OCI-LY7 (cell line): ENCODE measurements at regions not wholly inside any gene's neighbourhood (a gene's known extent, or its start where the extent isn't known, plus 50 kb on each side); places are given as distances from the start of the nearest gene placed in this dataset.

Source experiments
- BruUV-seq: library from RNA; stranded (reverse); fragments of 400-500 nt; replicated peaks from 2 replicates; lab custom pipeline; 2021; lab: Mats Ljungman, UMichigan
- CTCF ChIA-PET: fragments of 300-600 bp; sonication (Branson Sonifier 250); formaldehyde crosslinking; loops from one replicate; lab custom pipeline; 2022; ENCODE audit warnings: antibody characterized with exemption; ENCODE audit not compliant: unreplicated experiment; lab: Charles Lee
- POLR2A ChIA-PET: fragments of 300-600 bp; sonication (Branson Sonifier 250); formaldehyde crosslinking; loops from one replicate; lab custom pipeline; 2022; ENCODE audit warnings: antibody characterized with exemption; lab: Charles Lee
- DNase-seq: peaks from one replicate; pipeline ENCODE4 v3.0.0-alpha.2; 2015; ENCODE audit warnings: low spot score
- H2AFZ ChIP-seq: fragments of 200-600 bp; sonication (generic), shearing (Covaris generic); 2 replicates; pipeline ENCODE4 v1.6.1; 2014; ENCODE audit warnings: mild to moderate bottlenecking, antibody characterized with exemption, low read length, moderate library complexity
- H3K27ac ChIP-seq: fragments of 200-600 bp; sonication (generic); 2 replicates; pipeline ENCODE4 v1.5.1; 2014; ENCODE audit warnings: mixed run types, low read depth, mild to moderate bottlenecking, moderate library complexity, low read length, inconsistent platforms; ENCODE audit not compliant: poor library complexity, severe bottlenecking
- H3K36me3 ChIP-seq: fragments of 200-600 bp; sonication (generic); 2 replicates; pipeline ENCODE4 v1.6.1; 2014; ENCODE audit warnings: mild to moderate bottlenecking, antibody characterized with exemption, low read length, moderate library complexity, mixed read lengths; ENCODE audit not compliant: insufficient read depth
- H3K4me1 ChIP-seq: fragments of 200-600 bp; sonication (generic); 2 replicates; pipeline ENCODE4 v1.5.1; 2014; ENCODE audit warnings: mild to moderate bottlenecking, low read length; ENCODE audit not compliant: insufficient read depth, poor library complexity, severe bottlenecking
- H3K4me2 ChIP-seq: fragments of 200-600 bp; sonication (generic); 2 replicates; pipeline ENCODE4 v1.6.1; 2014; ENCODE audit warnings: mild to moderate bottlenecking, low read length
- H3K4me3 ChIP-seq: fragments of 200-600 bp; sonication (generic); 2 replicates; pipeline ENCODE4 v1.5.1; 2014; ENCODE audit warnings: mild to moderate bottlenecking, low read depth, low read length; ENCODE audit not compliant: poor library complexity, severe bottlenecking
- H3K79me2 ChIP-seq: fragments of 200-600 bp; sonication (generic); 2 replicates; pipeline ENCODE4 v1.6.1; 2016; ENCODE audit warnings: low read depth, mild to moderate bottlenecking, low read length, moderate library complexity, mixed read lengths; ENCODE audit not compliant: insufficient read depth
- H3K9me2 ChIP-seq: fragments of 200-600 bp; sonication (generic); 2 replicates; pipeline ENCODE4 v1.6.1; 2016; ENCODE audit warnings: mild to moderate bottlenecking, low read length, mixed read lengths; ENCODE audit not compliant: insufficient read depth
- H3K9me3 ChIP-seq: fragments of 200-600 bp; sonication (generic); 2 replicates; pipeline ENCODE4 v1.6.1; 2014; ENCODE audit warnings: mild to moderate bottlenecking, mixed run types, low read length, mixed read lengths
- H4K20me1 ChIP-seq: fragments of 200-600 bp; sonication (generic); 2 replicates; pipeline ENCODE4 v1.6.1; 2014; ENCODE audit warnings: mild to moderate bottlenecking, antibody characterized with exemption, low read length, moderate library complexity, mixed read lengths; ENCODE audit not compliant: insufficient read depth
- EZH2phosphoT487 ChIP-seq: fragments of 200-600 bp; sonication (generic); IDR thresholded peaks from 2 replicates; pipeline ENCODE4 v1.6.1; 2018; ENCODE audit warnings: low read depth, borderline replicate concordance, mild to moderate bottlenecking, mixed run types, antibody characterized with exemption, low read length, moderate library complexity, mixed read lengths
- intact Hi-C: fragments of 100-400 bp; cut with micrococcal nuclease; formaldehyde crosslinking; loops from one replicate; pipeline ENCODE4 v1.10.0; 2022; ENCODE audit not compliant: unreplicated experiment
- TF ChIP-seq, protein P1 (sequence below): fragments of 200-600 bp; sonication (generic); conservative IDR thresholded peaks from 2 replicates; pipeline ENCODE4 v1.5.1; 2014; ENCODE audit warnings: mild to moderate bottlenecking, antibody characterized with exemption, low read length, moderate library complexity, mixed read lengths

DNA sequence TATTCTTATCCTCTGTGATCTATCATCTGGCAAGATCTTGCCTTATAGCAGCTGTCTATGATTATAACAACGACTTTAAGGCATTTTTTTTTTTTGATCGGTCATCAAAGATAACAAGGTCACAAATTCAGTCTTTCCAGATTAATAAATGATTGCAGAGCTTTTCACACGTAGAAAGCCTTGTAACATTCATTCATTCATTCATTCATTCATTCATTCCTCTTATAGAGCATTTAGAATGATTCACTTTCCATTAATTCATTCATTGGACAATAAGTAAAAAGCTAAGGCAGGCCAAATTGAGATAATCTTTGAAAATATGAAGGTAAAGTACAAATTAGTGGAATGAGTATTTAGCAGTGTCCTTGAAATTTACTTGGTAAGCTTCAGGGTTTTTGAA is 223.7 kb downstream of the NUP35 start:
- no TSS peak for BruUV-seq
- intact Hi-C loops = no loop called here
- Histone ChIP-seq H2AFZ (no peak overlapping the region), H3K36me3 (no peaks in the 10 kb centered on the region), H3K4me2 (peak overlapping the region; percentile 38; the same call in 1 of the 2 replicates), H3K27ac (no peak overlapping the region), H4K20me1 (no peaks in the 10 kb centered on the region), H3K9me3 (no peaks in the 10 kb centered on the region), H3K4me1 (peaks cover 27% of the 10 kb centered on the region), H3K79me2 (no peaks in the 10 kb centered on the region), H3K4me3 (no peak overlapping the region), H3K9me2 (no peaks in the 10 kb centered on the region)
- ChIA-PET POLR2A (interaction anchor here (0.6 to 0.9 kb wide), 5 partner anchors 8 to 305 kb away, joined by 3 to 5 read pairs (median 3); no protein-coding TSS in a partner anchor), CTCF (no interaction called here)
- DNase-seq = no peak
- TF ChIP-seq EZH2phosphoT487 = no peak

DNA sequence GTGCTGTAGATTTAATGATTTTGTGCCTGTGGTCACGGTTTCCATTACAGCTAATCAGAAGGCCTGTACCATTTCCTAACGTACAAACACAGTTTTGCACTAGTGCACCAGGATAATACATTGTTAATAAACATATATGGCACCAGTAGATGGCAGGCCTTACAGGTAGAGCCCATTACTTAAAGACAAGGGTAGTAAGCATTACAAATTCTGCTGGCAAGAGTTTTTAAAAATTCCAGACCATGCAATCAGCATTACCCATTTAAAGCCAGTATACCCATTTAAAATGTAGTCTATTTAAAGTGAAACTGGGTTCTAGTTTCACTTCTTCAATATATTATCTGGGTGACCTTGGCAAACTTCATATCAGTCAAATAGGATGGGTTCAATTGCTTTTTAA is 224.2 kb downstream of the NUP35 start:
- Histone ChIP-seq H3K9me2 (no peaks in the 10 kb centered on the region), H2AFZ (no peak overlapping the region), H4K20me1 (no peaks in the 10 kb centered on the region), H3K27ac (no peak overlapping the region), H3K4me1 (peaks cover 27% of the 10 kb centered on the region), H3K9me3 (no peaks in the 10 kb centered on the region), H3K79me2 (no peaks in the 10 kb centered on the region), H3K36me3 (no peaks in the 10 kb centered on the region), H3K4me2 (peak overlapping the region; percentile 38), H3K4me3 (no peak overlapping the region)
- no peak for TF ChIP-seq EZH2phosphoT487
- TF ChIP-seq, protein P1, sequence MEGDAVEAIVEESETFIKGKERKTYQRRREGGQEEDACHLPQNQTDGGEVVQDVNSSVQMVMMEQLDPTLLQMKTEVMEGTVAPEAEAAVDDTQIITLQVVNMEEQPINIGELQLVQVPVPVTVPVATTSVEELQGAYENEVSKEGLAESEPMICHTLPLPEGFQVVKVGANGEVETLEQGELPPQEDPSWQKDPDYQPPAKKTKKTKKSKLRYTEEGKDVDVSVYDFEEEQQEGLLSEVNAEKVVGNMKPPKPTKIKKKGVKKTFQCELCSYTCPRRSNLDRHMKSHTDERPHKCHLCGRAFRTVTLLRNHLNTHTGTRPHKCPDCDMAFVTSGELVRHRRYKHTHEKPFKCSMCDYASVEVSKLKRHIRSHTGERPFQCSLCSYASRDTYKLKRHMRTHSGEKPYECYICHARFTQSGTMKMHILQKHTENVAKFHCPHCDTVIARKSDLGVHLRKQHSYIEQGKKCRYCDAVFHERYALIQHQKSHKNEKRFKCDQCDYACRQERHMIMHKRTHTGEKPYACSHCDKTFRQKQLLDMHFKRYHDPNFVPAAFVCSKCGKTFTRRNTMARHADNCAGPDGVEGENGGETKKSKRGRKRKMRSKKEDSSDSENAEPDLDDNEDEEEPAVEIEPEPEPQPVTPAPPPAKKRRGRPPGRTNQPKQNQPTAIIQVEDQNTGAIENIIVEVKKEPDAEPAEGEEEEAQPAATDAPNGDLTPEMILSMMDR = peak; percentile 55
- no TSS peak for BruUV-seq
- POLR2A ChIA-PET = interaction anchor here (0.7 to 0.9 kb wide), 2 partner anchors 8 to 306 kb away, joined by 3 to 5 read pairs; no protein-coding TSS in a partner anchor
- intact Hi-C loops = no loop called here
- CTCF ChIA-PET = no interaction called here
- DNase-seq = peak; percentile 20

DNA sequence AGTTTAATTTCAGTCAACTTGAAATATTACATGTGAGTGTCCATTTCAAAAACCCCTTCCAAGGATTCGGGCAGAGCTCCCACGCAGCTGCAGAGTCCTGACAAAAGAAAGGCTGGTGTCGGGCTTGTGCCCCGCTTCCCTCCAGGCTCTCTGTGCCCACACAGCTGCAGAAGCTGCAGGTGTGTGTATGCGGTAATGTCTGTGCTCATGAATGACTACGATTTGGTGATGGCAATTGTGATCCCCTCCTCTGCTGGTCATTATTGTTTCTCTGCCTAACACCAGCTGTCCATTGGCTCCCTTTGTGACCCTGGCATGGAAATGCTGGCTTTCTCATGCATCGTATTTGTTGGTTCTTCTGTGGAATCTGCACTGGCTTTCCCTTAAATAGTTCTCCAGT is 224.8 kb downstream of the NUP35 start:
- POLR2A ChIA-PET = interaction anchor here (0.9 kb wide), 1 partner anchor 7 kb away, joined by 5 read pairs; no protein-coding TSS in a partner anchor
- no peak overlapping the region for H3K27ac ChIP-seq
- peaks cover 27% of the 10 kb centered on the region for H3K4me1 ChIP-seq
- peak overlapping the region; percentile 38 for H3K4me2 ChIP-seq
- H3K4me3 ChIP-seq = no peak overlapping the region
- no peaks in the 10 kb centered on the region for H3K9me3 ChIP-seq
- BruUV-seq = no TSS peak
- H4K20me1 ChIP-seq = no peaks in the 10 kb centered on the region
- H3K79me2 ChIP-seq = no peaks in the 10 kb centered on the region
- no peak for TF ChIP-seq EZH2phosphoT487
- TF ChIP-seq, protein P1 = no peak
- H3K36me3 ChIP-seq = no peaks in the 10 kb centered on the region
- H3K9me2 ChIP-seq = no peaks in the 10 kb centered on the region
- H2AFZ ChIP-seq = 0 out of 2 replicates have a peak overlapping the region, but pooled peaks have one; percentile 2
- intact Hi-C loops = no loop called here
- peak; percentile 40 for DNase-seq
- CTCF ChIA-PET = no interaction called here
